Liver (tissue), 8 donors: ENCODE measurements at regions not wholly inside any gene's neighbourhood (a gene's known extent, or its start where the extent isn't known, plus 50 kb on each side); places are given as distances from the start of the nearest gene placed in this dataset.

ENCODE experiments used
- DNase-seq: peaks from one replicate; pipeline ENCODE4 v3.0.0-alpha.2; 2017; ENCODE audit warnings: low spot score
- H3K27ac ChIP-seq, 2 donors: one replicate each; pipeline ENCODE4 v1.7.0; 2013; ENCODE audit warnings: inconsistent platforms in 2 of 2, low read length in 2 of 2, control low read depth in 1 of 2, low read depth in 1 of 2, mild to moderate bottlenecking in 1 of 2
- H3K27me3 ChIP-seq, 4 donors: one replicate each; pipeline versions ENCODE4 v1.6.1 to v1.7.0; 2013; ENCODE audit warnings: low read length in 3 of 4, inconsistent platforms in 1 of 4, mild to moderate bottlenecking in 1 of 4, moderate library complexity in 1 of 4; ENCODE audit not compliant: control insufficient read depth in 4 of 4, insufficient read depth in 4 of 4
- H3K36me3 ChIP-seq, 4 donors: one replicate each; pipeline versions ENCODE4 v1.6.1 to v1.7.0; 2013; ENCODE audit warnings: low read length in 3 of 4, mild to moderate bottlenecking in 3 of 4, low read depth in 1 of 4, moderate library complexity in 1 of 4; ENCODE audit not compliant: control insufficient read depth in 4 of 4, insufficient read depth in 3 of 4
- H3K4me1 ChIP-seq, 4 donors: one replicate each; pipeline versions ENCODE4 v1.6.1 to v1.7.0; 2013; ENCODE audit warnings: low read length in 3 of 4, mild to moderate bottlenecking in 3 of 4, moderate library complexity in 1 of 4; ENCODE audit not compliant: control insufficient read depth in 4 of 4, insufficient read depth in 4 of 4
- H3K4me3 ChIP-seq, 3 donors: one replicate each; pipeline versions ENCODE4 v1.6.1 to v1.7.0; 2013; ENCODE audit warnings: low read length in 3 of 3, control low read depth in 1 of 3, low read depth in 1 of 3, mild to moderate bottlenecking in 1 of 3
- H3K9ac ChIP-seq, 2 donors: one replicate each; pipeline ENCODE4 v1.7.0; 2013; ENCODE audit warnings: low read length in 2 of 2, mild to moderate bottlenecking in 2 of 2, moderate library complexity in 2 of 2, control low read depth in 1 of 2, low read depth in 1 of 2
- H3K9me3 ChIP-seq, 4 donors: one replicate each; pipeline versions ENCODE4 v1.6.1 to v1.7.0; 2013; ENCODE audit warnings: low read length in 3 of 4; ENCODE audit not compliant: control insufficient read depth in 4 of 4
- ATF3 ChIP-seq: IDR thresholded peaks from 2 replicates; pipeline ENCODE4 v1.6.1; 2016; ENCODE audit warnings: antibody characterized with exemption
- CTCF ChIP-seq: fragments of 150-350 bp; IDR thresholded peaks from 2 replicates; pipeline ENCODE4 v1.5.1; 2017; ENCODE audit warnings: improper control_type of control experiment, low read depth, low read length; ENCODE audit not compliant: missing input control
- EGR1 ChIP-seq, 2 donors: IDR thresholded peaks; 2 replicates each; pipeline ENCODE4 v1.6.1; 2016 to 2018; ENCODE audit warnings: antibody characterized with exemption in 2 of 2, low read depth in 2 of 2
- FOXA2 ChIP-seq: IDR thresholded peaks from 2 replicates; pipeline ENCODE4 v1.6.1; 2016; ENCODE audit warnings: antibody characterized with exemption
- GABPA ChIP-seq, 2 donors: IDR thresholded peaks in 1 of 2; conservative IDR thresholded peaks in 1 of 2; 2 replicates each; pipeline ENCODE4 v1.6.1; 2016; ENCODE audit warnings: antibody characterized with exemption in 2 of 2, mild to moderate bottlenecking in 1 of 2, moderate library complexity in 1 of 2
- HNF4A ChIP-seq, 2 donors: conservative IDR thresholded peaks; 2 replicates each; pipeline ENCODE4 v1.6.1; 2016; ENCODE audit warnings: antibody characterized with exemption in 2 of 2, mild to moderate bottlenecking in 2 of 2
- HNF4G ChIP-seq: IDR thresholded peaks from 2 replicates; pipeline ENCODE4 v1.6.1; 2016; ENCODE audit warnings: antibody characterized with exemption
- JUND ChIP-seq, 2 donors: IDR thresholded peaks; 2 replicates each; pipeline ENCODE4 v1.6.1; 2016; ENCODE audit warnings: antibody characterized with exemption in 2 of 2
- MAX ChIP-seq: IDR thresholded peaks from 2 replicates; pipeline ENCODE4 v1.6.1; 2016; ENCODE audit warnings: antibody characterized with exemption
- NR2F2 ChIP-seq: IDR thresholded peaks from 2 replicates; pipeline ENCODE4 v1.6.1; 2016; ENCODE audit warnings: antibody characterized with exemption
- RAD21 ChIP-seq, 2 donors: IDR thresholded peaks; 2 replicates each; pipeline ENCODE4 v1.6.1; 2016; ENCODE audit warnings: antibody characterized with exemption in 2 of 2, mild to moderate bottlenecking in 2 of 2
- REST ChIP-seq: IDR thresholded peaks from 2 replicates; pipeline ENCODE4 v1.6.1; 2016; ENCODE audit warnings: antibody characterized with exemption, mild to moderate bottlenecking
- RXRA ChIP-seq, 2 donors: IDR thresholded peaks; 2 replicates each; pipeline ENCODE4 v1.6.1; 2017 to 2018; ENCODE audit warnings: antibody characterized with exemption in 2 of 2, mild to moderate bottlenecking in 1 of 2
- SP1 ChIP-seq: IDR thresholded peaks from 2 replicates; pipeline ENCODE4 v1.6.1; 2018; ENCODE audit warnings: antibody characterized with exemption, mild to moderate bottlenecking
- TAF1 ChIP-seq: conservative IDR thresholded peaks from 2 replicates; pipeline ENCODE4 v1.6.1; 2016; ENCODE audit warnings: antibody characterized with exemption, mild to moderate bottlenecking
- YY1 ChIP-seq: IDR thresholded peaks from 2 replicates; pipeline ENCODE4 v1.6.1; 2016; ENCODE audit warnings: antibody characterized with exemption, mild to moderate bottlenecking
- ZBTB33 ChIP-seq: IDR thresholded peaks from 2 replicates; pipeline ENCODE4 v1.6.1; 2016; ENCODE audit warnings: antibody characterized with exemption
- WGBS: extraction: QIAGEN DNeasy Blood & Tissue Kit; methylation state at CpG from one replicate; pipeline ENCODE4 v1.1.7; 2013; 5-methylcytosine and 5-hydroxymethylcytosine counted together
- donor health status: healthy.
- donor health status: healthy.
- donor health status: healthy.
- donor health status: healthy.
- donor health status: healthy.

GRCh38 chr1:234902774-234903547 is 225.7 kb downstream of the TOMM20 start:
- DNase-seq = no peak
- Histone ChIP-seq H3K27me3 (no peaks in the 10 kb centered on the region), H3K9me3 (no peaks in the 10 kb centered on the region), H3K4me3 (no peak overlapping the region), H3K36me3 (no peaks in the 10 kb centered on the region), H3K27ac (no peak overlapping the region), H3K9ac (no peak overlapping the region), H3K4me1 (peaks cover 16 to 30% (median 19%) of the 10 kb centered on the region in 4 donors)
- WGBS = 94% methylated on average over 7 of the region's 7 CpGs
- TF ChIP-seq RAD21 (IDR thresholded peaks at IDR 0.05) (no peak), ZBTB33 (no peak), TAF1 (no peak), ATF3 (no peak), SP1 (no peak), HNF4A (conservative IDR thresholded peaks at IDR 0.05) (no peak), MAX (no peak), FOXA2 (no peak), RXRA (IDR thresholded peaks at IDR 0.05) (no peak), NR2F2 (no peak), YY1 (no peak), EGR1 (IDR thresholded peaks at IDR 0.05; ENCODE audit: low read depth in 2 of 2) (no peak), JUND (IDR thresholded peaks at IDR 0.05) (no peak), HNF4G (no peak), REST (no peak)

- H3K27ac ChIP-seq = no peak overlapping the region
- no peaks in the 10 kb centered on the region for H3K9me3 ChIP-seq
- no peaks in the 10 kb centered on the region for H3K36me3 ChIP-seq
- H3K4me3 ChIP-seq = no peak overlapping the region
- H3K4me1 ChIP-seq = peaks cover 6 to 16% (median 10%) of the 10 kb centered on the region in 4 donors
- WGBS = 86% methylated on average over 10 of the region's 10 CpGs
- no peak for DNase-seq
- no peak overlapping the region for H3K9ac ChIP-seq
- H3K27me3 ChIP-seq = no peaks in the 10 kb centered on the region
- no peak for TF ChIP-seq GABPA (IDR thresholded peaks at IDR 0.05 in 1 of 2, conservative IDR thresholded peaks at IDR 0.05 in 1 of 2)
- no peak for TF ChIP-seq MAX
- TF ChIP-seq ATF3 = no peak
- no peak for TF ChIP-seq TAF1
- no peak for TF ChIP-seq RAD21 (IDR thresholded peaks at IDR 0.05)
- TF ChIP-seq ZBTB33 = no peak
- TF ChIP-seq CTCF = no peak
- TF ChIP-seq FOXA2 = no peak
- TF ChIP-seq EGR1 (IDR thresholded peaks at IDR 0.05; ENCODE audit: low read depth in 2 of 2) = no peak
These were observed 227.1 kb downstream of the TOMM20 start for GRCh38 chr1:234901491-234902049.
